B cell (primary cell): ENCODE measurements at regions not wholly inside any gene's neighbourhood (a gene's known extent, or its start where the extent isn't known, plus 50 kb on each side); places are given as distances from the start of the nearest gene placed in this dataset.

Experiments used
- ATAC-seq: fragments of 200-7000 bp; cut with Tn5 transposase; one replicate; pipeline ENCODE4 v1.10.0; 2021; ENCODE audit warnings: low read depth, mild to moderate bottlenecking, moderate number of reproducible peaks, moderate library complexity
- CTCF ChIA-PET: fragments of 350-600 bp; sonication (Branson Sonifier 250); formaldehyde crosslinking; loops from one replicate; lab custom pipeline; 2021; ENCODE audit warnings: antibody characterized with exemption, inconsistent platforms; lab: Charles Lee
- POLR2A ChIA-PET: fragments of 350-600 bp; sonication (Branson Sonifier 250); formaldehyde crosslinking; loops from one replicate; lab custom pipeline; 2021; ENCODE audit warnings: antibody characterized with exemption; lab: Charles Lee
- DNase-seq: peaks from one replicate; pipeline ENCODE4 v3.0.0; 2013
- H2AFZ ChIP-seq: 2 replicates; pipeline ENCODE4 v1.6.1; 2012; ENCODE audit warnings: mild to moderate bottlenecking, low read depth, low read length; ENCODE audit not compliant: insufficient read depth, poor library complexity, severe bottlenecking
- H3K27ac ChIP-seq, 2 donors: 1 replicate in 1 of 2; 2 replicates in 1 of 2; pipeline ENCODE4 v1.5.1; 2012 to 2013; ENCODE audit warnings: low read length in 2 of 2, mild to moderate bottlenecking in 2 of 2, moderate library complexity in 1 of 2
- H3K27me3 ChIP-seq, 4 experiments: fragments of 200-600 bp in 1 of 4; sonication (generic) in 1 of 4; replicated peaks in 1 of 4; 1 replicate in 2 of 4; 2 replicates in 2 of 4; pipeline versions ENCODE4 v1.6.1 to v1.7.0; 2013 to 2016; ENCODE audit warnings: low read length in 3 of 4, mild to moderate bottlenecking in 2 of 4, mixed read lengths in 1 of 4, moderate library complexity in 1 of 4; ENCODE audit not compliant: insufficient read depth in 4 of 4, control insufficient read depth in 3 of 4; ENCODE audit errors: control extremely low read depth in 1 of 4
- H3K36me3 ChIP-seq, 2 experiments: replicated peaks in 1 of 2; 1 replicate in 1 of 2; 2 replicates in 1 of 2; pipeline versions ENCODE4 v1.6.1 to v1.7.1; 2013; ENCODE audit warnings: low read length in 1 of 2; ENCODE audit not compliant: insufficient read depth in 2 of 2, control insufficient read depth in 1 of 2; ENCODE audit errors: control extremely low read depth in 1 of 2, extremely low read depth in 1 of 2
- H3K4me1 ChIP-seq, 2 donors: fragments of 200-600 bp in 1 of 2; sonication (generic) in 1 of 2; 1 replicate in 1 of 2; 2 replicates in 1 of 2; pipeline versions ENCODE4 v1.5.1 to v1.6.1; 2013 to 2017; ENCODE audit warnings: low read length in 2 of 2; ENCODE audit not compliant: control insufficient read depth in 2 of 2, insufficient read depth in 2 of 2
- H3K4me2 ChIP-seq: replicated peaks from 2 replicates; pipeline ENCODE3; 2012; ENCODE audit warnings: mild to moderate bottlenecking, low read depth, low read length; ENCODE audit not compliant: poor library complexity, severe bottlenecking
- H3K4me3 ChIP-seq, 5 experiments: fragments of 200-600 bp in 1 of 5; sonication (generic) in 1 of 5; 1 replicate in 3 of 5; 2 replicates in 2 of 5; pipeline versions ENCODE4 v1.5.1 to v1.7.0; 2011 to 2016; ENCODE audit warnings: low read length in 4 of 5, mild to moderate bottlenecking in 4 of 5, low read depth in 2 of 5, control low read depth in 1 of 5, moderate library complexity in 1 of 5; ENCODE audit not compliant: insufficient read depth in 1 of 5; ENCODE audit errors: control extremely low read depth in 1 of 5, extremely low read depth in 1 of 5
- H3K79me2 ChIP-seq: fragments of 200-600 bp; sonication (generic); one replicate; pipeline ENCODE4 v1.6.0; 2016; ENCODE audit warnings: low read length; ENCODE audit not compliant: control insufficient read depth, insufficient read depth
- H3K9ac ChIP-seq: fragments of 200-600 bp; sonication (generic); 2 replicates; pipeline ENCODE4 v1.6.1; 2017; ENCODE audit warnings: mild to moderate bottlenecking, low read length, moderate library complexity
- H3K9me3 ChIP-seq, 3 donors: one replicate each; pipeline versions ENCODE4 v1.6.1 to v1.7.1; 2013; ENCODE audit warnings: low read length in 2 of 3; ENCODE audit not compliant: control insufficient read depth in 2 of 3, insufficient read depth in 1 of 3; ENCODE audit errors: control extremely low read depth in 1 of 3
- H4K20me1 ChIP-seq: 2 replicates; pipeline ENCODE4 v1.6.0; 2012; ENCODE audit warnings: mild to moderate bottlenecking, low read length; ENCODE audit not compliant: insufficient read depth, control insufficient read depth, poor library complexity, severe bottlenecking
- H3K27ac Mint-ChIP-seq: one replicate; pipeline ENCODE4 v1.8.0; 2021; ENCODE audit warnings: mixed read lengths
- H3K27me3 Mint-ChIP-seq: one replicate; pipeline ENCODE4 v1.8.0; 2021; ENCODE audit warnings: mixed read lengths
- H3K4me1 Mint-ChIP-seq: one replicate; pipeline ENCODE4 v1.8.0; 2021; ENCODE audit warnings: mixed read lengths
- H3K4me3 Mint-ChIP-seq: one replicate; pipeline ENCODE4 v1.8.0; 2021; ENCODE audit warnings: mixed read lengths
- H3K9me3 Mint-ChIP-seq: one replicate; pipeline ENCODE4 v1.8.0; 2022; ENCODE audit warnings: mixed read lengths; ENCODE audit not compliant: insufficient read depth
- CTCF ChIP-seq: fragments of 200-600 bp; IDR thresholded peaks from one replicate; pipeline ENCODE4 v1.8.0; 2022; ENCODE audit warnings: antibody characterized with exemption, mild to moderate bottlenecking
- EZH2 ChIP-seq: IDR thresholded peaks from 2 replicates; pipeline ENCODE4 v1.6.1; 2012; ENCODE audit warnings: borderline replicate concordance, low read depth, mild to moderate bottlenecking, moderate library complexity, low read length; ENCODE audit not compliant: insufficient read depth, poor library complexity, severe bottlenecking
- whole genome bisulfite sequencing: methylation state at CpG from one replicate; pipeline ENCODE4 v1.1.5; 2013; ENCODE audit warnings: missing lambda C conversion rate; ENCODE audit not compliant: insufficient coverage; 5-methylcytosine and 5-hydroxymethylcytosine counted together
- intact Hi-C: fragments of 100-400 bp; cut with micrococcal nuclease; formaldehyde crosslinking; loops from one replicate; pipeline ENCODE4 v1.10.0; 2022

GRCh38 chr3:101156787-101157345, 163.5 kb downstream of the IMPG2 start:
- Histone ChIP-seq H4K20me1 (no peaks in the 10 kb centered on the region), H3K27ac (no peak overlapping the region), H3K9ac (no peak overlapping the region), H3K4me3 (no peak overlapping the region), H3K27me3 (peaks cover 0 to 3% (median 0%) of the 10 kb centered on the region in 4 experiments), H3K4me1 (no peaks in the 10 kb centered on the region), H3K9me3 (no peaks in the 10 kb centered on the region), H3K79me2 (no peaks in the 10 kb centered on the region), H2AFZ (no peak overlapping the region), H3K36me3 (no peaks in the 10 kb centered on the region), H3K4me2 (no peak overlapping the region)
- intact Hi-C loops, result no loop called here
- TF ChIP-seq CTCF, result no peak
- TF ChIP-seq EZH2, result no peak
- DNase-seq, result no peak
- Mint-ChIP-seq H3K27ac (no peak overlapping the region), H3K4me3 (no peak overlapping the region), H3K4me1 (no peaks in the 10 kb centered on the region), H3K27me3 (peaks cover 5% of the 10 kb centered on the region), H3K9me3 (no peaks in the 10 kb centered on the region)
- ATAC-seq, result no peak
- CTCF ChIA-PET, result no interaction called here
- no CpG with 5 or more reads among the region's 1 CpG for WGBS
- POLR2A ChIA-PET, result no interaction called here

DNA sequence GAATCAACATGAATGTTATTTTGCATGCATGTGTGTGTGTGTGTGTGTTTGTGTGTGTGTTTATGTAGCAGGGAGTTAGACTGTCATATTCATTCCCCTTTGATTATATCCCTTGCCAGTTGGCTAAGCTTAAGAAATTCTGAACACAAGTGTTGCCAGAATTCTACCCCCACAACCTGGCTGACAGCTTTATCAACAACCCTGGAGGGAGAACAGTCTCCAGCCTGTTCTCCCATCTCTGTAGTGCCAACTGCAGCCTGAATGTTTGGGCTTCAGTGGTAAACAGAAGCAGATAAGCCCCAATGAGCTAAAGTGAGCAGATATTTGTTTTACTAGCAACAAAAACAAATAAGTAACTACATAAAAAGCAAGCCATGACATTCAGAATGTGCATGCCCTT, 162.6 kb upstream of the ABI3BP start:
- CTCF ChIA-PET, result no interaction called here
- no peak overlapping the region for H3K4me3 Mint-ChIP-seq
- no peaks in the 10 kb centered on the region for H3K79me2 ChIP-seq
- no peak overlapping the region for H3K4me3 ChIP-seq
- H3K9me3 ChIP-seq, result no peaks in the 10 kb centered on the region
- no peak for TF ChIP-seq EZH2
- no peak for TF ChIP-seq CTCF
- no peaks in the 10 kb centered on the region for H3K9me3 Mint-ChIP-seq
- peaks cover 5% of the 10 kb centered on the region for H3K27me3 Mint-ChIP-seq
- no peak overlapping the region for H2AFZ ChIP-seq
- H4K20me1 ChIP-seq, result no peaks in the 10 kb centered on the region
- no peak overlapping the region for H3K4me2 ChIP-seq
- POLR2A ChIA-PET, result no interaction called here
- DNase-seq (no peak), ATAC-seq (no peak)
- no peak overlapping the region for H3K27ac Mint-ChIP-seq
- H3K4me1 Mint-ChIP-seq, result no peaks in the 10 kb centered on the region
- H3K9ac ChIP-seq, result no peak overlapping the region
- no peaks in the 10 kb centered on the region for H3K4me1 ChIP-seq
- H3K27me3 ChIP-seq, result peaks cover 0 to 3% (median 0%) of the 10 kb centered on the region in 4 experiments
- no peaks in the 10 kb centered on the region for H3K36me3 ChIP-seq
- H3K27ac ChIP-seq, result no peak overlapping the region
- intact Hi-C loops, result no loop called here
